ENCODE measurements at regions not wholly inside any gene's neighbourhood (a gene's known extent, or its start where the extent isn't known, plus 50 kb on each side); places are given as distances from the start of the nearest gene placed in this dataset.

DNA sequence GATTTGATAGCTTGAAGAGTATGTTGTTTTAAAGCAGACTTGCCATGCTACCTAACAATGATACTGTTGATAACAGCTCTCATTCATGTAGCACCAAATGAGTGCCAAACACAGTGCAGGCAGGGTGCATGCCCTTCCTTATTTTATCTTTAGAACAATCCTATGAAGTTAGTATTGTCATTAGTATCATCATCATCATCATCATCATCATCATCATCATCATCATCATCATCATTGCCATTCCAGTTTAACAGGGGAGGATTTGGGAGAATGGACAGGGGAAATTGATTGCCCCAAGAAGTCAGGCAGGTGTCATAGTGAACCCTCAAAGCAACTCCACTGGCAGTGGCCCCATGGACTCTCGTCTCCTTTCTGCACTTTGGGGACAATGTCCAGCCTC lies 734.9 kb downstream of the VRK1 start:
- DNase-seq (ENCODE audit: low spot score) (no peak), ATAC-seq (no peak)
- Mint-ChIP-seq H3K9me3 (no peaks in the 10 kb centered on the region), H3K4me1 (ENCODE audit: low read depth in 2 of 2) (peaks cover 7 to 12% of the 10 kb centered on the region in 2 donors), H3K36me3 (no peaks in the 10 kb centered on the region), H3K27me3 (peaks cover 0 to 13% of the 10 kb centered on the region in 2 donors), H3K4me3 (no peak overlapping the region), H3K27ac (no peak overlapping the region)

DNA sequence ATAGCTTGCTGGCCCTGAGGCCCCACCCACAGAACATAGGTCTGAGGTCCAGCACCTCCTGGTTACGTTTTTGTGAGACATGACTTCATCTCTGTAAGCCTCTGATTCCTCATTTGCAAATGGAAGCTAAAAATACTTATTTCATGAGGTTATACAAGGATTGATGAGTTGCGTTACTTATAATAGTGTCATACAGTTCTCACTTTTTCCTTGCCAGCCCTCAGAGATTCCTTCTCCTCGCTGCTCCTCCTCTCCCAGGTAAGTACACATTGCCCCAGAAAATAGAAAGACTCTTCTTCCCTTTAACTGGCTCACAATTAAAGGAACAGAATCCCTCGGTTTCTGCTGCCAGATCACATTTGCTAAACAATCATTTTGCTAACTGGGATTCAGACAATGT lies 739.2 kb downstream of the VRK1 start:
- DNase-seq (ENCODE audit: low spot score) (no peak), ATAC-seq (no peak)
- Mint-ChIP-seq H3K4me1 (ENCODE audit: low read depth in 2 of 2) (peaks cover 17 to 18% of the 10 kb centered on the region in 2 donors), H3K4me3 (no peak overlapping the region), H3K36me3 (no peaks in the 10 kb centered on the region), H3K27ac (no peak overlapping the region), H3K27me3 (peaks cover 0 to 7% of the 10 kb centered on the region in 2 donors), H3K9me3 (no peaks in the 10 kb centered on the region)

GRCh38 chr14:97538749-97539410 lies 741.7 kb downstream of the VRK1 start:
- Mint-ChIP-seq H3K27me3 (peaks cover 0 to 3% of the 10 kb centered on the region in 2 donors), H3K4me3 (no peak overlapping the region), H3K9me3 (no peaks in the 10 kb centered on the region), H3K27ac (peak overlapping the region; percentile 0 to 2), H3K36me3 (no peaks in the 10 kb centered on the region), H3K4me1 (ENCODE audit: low read depth in 2 of 2) (peaks cover 21 to 27% of the 10 kb centered on the region in 2 donors)
- DNase-seq (ENCODE audit: low spot score), result no peak
- no peak for ATAC-seq

DNA sequence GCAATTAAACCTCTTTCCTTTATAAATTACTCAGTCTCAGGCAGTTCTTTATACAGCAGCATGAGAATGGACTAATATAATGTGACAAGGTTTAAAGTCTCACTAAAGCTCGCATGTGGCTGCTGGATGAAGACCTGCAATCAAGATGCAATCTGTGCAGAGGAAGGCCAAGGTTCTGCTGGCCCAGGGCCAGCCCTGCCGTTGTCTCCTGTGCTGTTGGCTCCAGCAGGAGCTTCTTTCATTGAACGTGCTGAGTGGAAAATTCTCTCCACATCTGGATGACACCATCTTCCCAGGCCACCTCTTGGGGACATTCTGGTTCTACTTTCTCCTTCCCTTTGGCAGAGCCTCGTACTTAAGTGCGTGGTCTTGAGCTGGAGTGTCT lies 742.2 kb downstream of the VRK1 start:
- Mint-ChIP-seq H3K9me3 (no peaks in the 10 kb centered on the region), H3K27me3 (peaks cover 0 to 3% of the 10 kb centered on the region in 2 donors), H3K27ac (peak overlapping the region; percentile 0 to 2), H3K4me3 (no peak overlapping the region), H3K36me3 (no peaks in the 10 kb centered on the region), H3K4me1 (ENCODE audit: low read depth in 2 of 2) (peaks cover 26 to 32% of the 10 kb centered on the region in 2 donors)
- ATAC-seq (no peak), DNase-seq (ENCODE audit: low spot score) (no peak)

- H3K36me3 Mint-ChIP-seq, result no peaks in the 10 kb centered on the region
- no peaks in the 10 kb centered on the region for H3K9me3 Mint-ChIP-seq
- peaks cover 28 to 33% of the 10 kb centered on the region in 2 donors for H3K4me1 Mint-ChIP-seq (ENCODE audit: low read depth in 2 of 2)
- H3K4me3 Mint-ChIP-seq, result no peak overlapping the region
- no peak for ATAC-seq
- H3K27ac Mint-ChIP-seq, result peak overlapping the region in 1 of 2 donors; percentile 2
- no peak for DNase-seq (ENCODE audit: low spot score)
- H3K27me3 Mint-ChIP-seq, result peaks cover 0 to 3% of the 10 kb centered on the region in 2 donors
Measured at GRCh38 chr14:97539884-97540283, 742.7 kb downstream of the VRK1 start.

- Mint-ChIP-seq H3K4me1 (ENCODE audit: low read depth in 2 of 2) (peaks cover 21 to 29% of the 10 kb centered on the region in 2 donors), H3K9me3 (no peaks in the 10 kb centered on the region), H3K27me3 (peaks cover 0 to 3% of the 10 kb centered on the region in 2 donors), H3K36me3 (no peaks in the 10 kb centered on the region), H3K27ac (peak overlapping the region; percentile 26 to 34), H3K4me3 (no peak overlapping the region)
- DNase-seq (ENCODE audit: low spot score) (no peak), ATAC-seq (no peak)
Measured at GRCh38 chr14:97543221-97543620, 746.0 kb downstream of the VRK1 start.

DNA sequence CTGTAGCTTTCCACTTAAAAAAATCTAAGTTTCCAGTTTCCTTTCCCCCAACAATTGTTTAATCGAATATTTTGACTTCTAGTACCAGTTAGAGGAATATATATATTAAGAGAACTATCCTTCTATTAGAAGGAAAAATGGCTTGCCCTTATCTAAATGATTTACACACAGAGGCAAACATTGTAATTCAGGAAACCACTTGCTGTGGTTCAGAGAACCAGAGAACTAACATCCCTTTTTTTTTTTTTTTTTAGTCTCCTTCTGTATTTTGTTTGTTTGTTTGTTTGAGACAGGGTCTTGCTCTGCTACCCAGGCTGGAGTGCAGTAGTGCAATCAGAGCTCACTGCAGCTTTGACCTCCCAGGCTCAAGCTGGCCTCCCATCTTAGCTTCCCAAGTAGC lies 746.6 kb downstream of the VRK1 start:
- Mint-ChIP-seq H3K27ac (peak overlapping the region; percentile 26 to 34), H3K27me3 (peaks cover 0 to 3% of the 10 kb centered on the region in 2 donors), H3K36me3 (no peaks in the 10 kb centered on the region), H3K4me1 (ENCODE audit: low read depth in 2 of 2) (peaks cover 15 to 24% of the 10 kb centered on the region in 2 donors), H3K4me3 (peak overlapping the region; percentile 6), H3K9me3 (no peaks in the 10 kb centered on the region)
- DNase-seq (ENCODE audit: low spot score), result no peak
- no peak for ATAC-seq

GRCh38 chr14:97544571-97544970 lies 747.4 kb downstream of the VRK1 start:
- H3K27ac Mint-ChIP-seq, result peak overlapping the region in 1 of 2 donors; percentile 26

DNA sequence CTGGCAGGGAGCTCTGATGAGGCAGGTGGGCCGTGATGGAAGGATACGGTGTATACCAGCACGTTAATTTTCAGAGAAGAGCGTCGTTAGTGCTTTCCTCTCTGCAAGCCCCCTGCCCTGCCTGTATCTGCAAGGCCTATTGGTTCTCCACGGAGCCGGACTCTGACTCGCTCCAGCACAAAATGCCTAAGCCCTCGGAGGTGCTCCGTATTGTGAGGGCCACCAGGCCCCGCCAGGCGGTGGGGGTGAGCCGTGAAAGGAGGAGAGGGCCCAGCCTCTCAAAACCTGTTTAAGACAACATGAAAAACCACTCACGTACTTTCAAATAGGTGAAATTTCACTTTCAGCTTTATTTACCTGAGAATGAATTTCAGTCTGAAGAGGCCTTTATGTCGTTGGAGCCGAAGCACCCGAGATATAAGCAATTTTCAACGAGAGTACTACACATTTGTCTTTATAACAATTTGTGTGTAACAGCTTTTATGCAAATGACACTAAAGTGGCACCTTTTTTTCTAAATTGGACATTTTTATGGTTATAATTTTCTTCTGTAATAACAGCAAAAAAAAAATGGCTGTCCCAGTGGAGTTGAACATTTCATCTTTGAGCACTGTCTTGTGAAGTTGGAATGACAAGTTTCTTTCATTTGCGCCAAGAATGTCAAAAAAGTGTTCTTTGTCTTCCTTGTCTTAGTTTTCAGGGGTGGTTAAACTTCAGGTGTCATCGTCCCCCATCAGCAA lies 749.5 kb downstream of the VRK1 start:
- H3K27me3 Mint-ChIP-seq, result no peaks in the 10 kb centered on the region
- H3K27ac Mint-ChIP-seq, result no peak overlapping the region
- DNase-seq (ENCODE audit: low spot score) (no peak), ATAC-seq (no peak)
- peaks cover 15% of the 10 kb centered on the region in 2 donors for H3K4me1 Mint-ChIP-seq (ENCODE audit: low read depth in 2 of 2)
- no peaks in the 10 kb centered on the region for H3K36me3 Mint-ChIP-seq
- H3K9me3 Mint-ChIP-seq, result no peaks in the 10 kb centered on the region
- H3K4me3 Mint-ChIP-seq, result no peak overlapping the region

More at GRCh38 chr14:97544571-97544970, 747.4 kb downstream of the VRK1 start:
- H3K36me3 Mint-ChIP-seq, result no peaks in the 10 kb centered on the region
- H3K9me3 Mint-ChIP-seq, result no peaks in the 10 kb centered on the region
- ATAC-seq (no peak), DNase-seq (ENCODE audit: low spot score) (no peak)
- peak overlapping the region; percentile 6 for H3K4me3 Mint-ChIP-seq
- H3K27me3 Mint-ChIP-seq, result peaks cover 0 to 3% of the 10 kb centered on the region in 2 donors
- H3K4me1 Mint-ChIP-seq (ENCODE audit: low read depth in 2 of 2), result peaks cover 15 to 19% of the 10 kb centered on the region in 2 donors

- Mint-ChIP-seq H3K9me3 (no peaks in the 10 kb centered on the region), H3K36me3 (no peaks in the 10 kb centered on the region), H3K27me3 (peaks cover 0 to 6% of the 10 kb centered on the region in 2 donors), H3K27ac (no peak overlapping the region), H3K4me3 (no peak overlapping the region), H3K4me1 (ENCODE audit: low read depth in 2 of 2) (no peaks in the 10 kb centered on the region)
- ATAC-seq (no peak), DNase-seq (ENCODE audit: low spot score) (no peak)
Measured at GRCh38 chr14:97550463-97550862, 753.3 kb downstream of the VRK1 start.

- no peak for DNase-seq (ENCODE audit: low spot score)
- peaks cover 0 to 15% of the 10 kb centered on the region in 2 donors for H3K27me3 Mint-ChIP-seq
- no peaks in the 10 kb centered on the region for H3K4me1 Mint-ChIP-seq (ENCODE audit: low read depth in 2 of 2)
- H3K27ac Mint-ChIP-seq, result no peak overlapping the region
- ATAC-seq, result no peak
- H3K9me3 Mint-ChIP-seq, result peaks cover 4% of the 10 kb centered on the region
- H3K36me3 Mint-ChIP-seq, result peaks cover 7% of the 10 kb centered on the region
- no peak overlapping the region for H3K4me3 Mint-ChIP-seq
Measured at GRCh38 chr14:97554597-97554996, 757.4 kb downstream of the VRK1 start.

DNA sequence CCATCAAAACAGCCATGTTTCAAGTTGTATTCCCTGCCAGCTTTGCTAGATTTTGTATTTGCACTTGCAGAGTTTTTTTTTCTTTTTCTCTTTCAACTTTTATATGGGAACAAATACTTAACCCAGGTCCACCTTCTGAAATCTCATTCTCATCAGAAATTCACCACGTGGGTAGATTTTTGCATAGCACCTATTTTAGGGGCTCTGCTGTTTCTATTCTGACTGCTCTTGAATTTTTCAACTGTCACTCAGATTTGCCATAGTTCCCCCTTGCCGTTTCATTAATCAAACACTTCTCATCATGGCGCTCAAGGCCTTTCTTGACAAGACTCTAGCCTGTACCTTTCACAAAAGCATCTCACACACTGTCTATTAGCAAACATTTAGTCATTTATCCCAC lies 767.2 kb downstream of the VRK1 start:
- Mint-ChIP-seq H3K36me3 (peaks cover 7% of the 10 kb centered on the region), H3K4me1 (ENCODE audit: low read depth in 2 of 2) (peaks cover 3 to 7% of the 10 kb centered on the region in 2 donors)
- no peak for ATAC-seq

GRCh38 chr14:97571201-97571600 lies 774.0 kb downstream of the VRK1 start:
- peaks cover 7% of the 10 kb centered on the region for H3K36me3 Mint-ChIP-seq
- no peak overlapping the region for H3K4me3 Mint-ChIP-seq
- DNase-seq (ENCODE audit: low spot score) (no peak), ATAC-seq (no peak)
- H3K4me1 Mint-ChIP-seq (ENCODE audit: low read depth in 2 of 2), result peaks cover 11 to 12% of the 10 kb centered on the region in 2 donors
- peaks cover 5% of the 10 kb centered on the region for H3K9me3 Mint-ChIP-seq
- H3K27ac Mint-ChIP-seq, result no peak overlapping the region
- peaks cover 0 to 12% of the 10 kb centered on the region in 2 donors for H3K27me3 Mint-ChIP-seq

More for the DNA sequence above, 767.2 kb downstream of the VRK1 start:
- Mint-ChIP-seq H3K9me3 (peaks cover 14% of the 10 kb centered on the region), H3K4me3 (no peak overlapping the region), H3K27ac (no peak overlapping the region), H3K27me3 (peaks cover 5 to 9% of the 10 kb centered on the region in 2 donors)
- DNase-seq (ENCODE audit: low spot score), result no peak

- Mint-ChIP-seq H3K9me3 (peaks cover 5% of the 10 kb centered on the region), H3K4me3 (no peak overlapping the region), H3K4me1 (ENCODE audit: low read depth in 2 of 2) (peaks cover 11 to 12% of the 10 kb centered on the region in 2 donors), H3K27ac (no peak overlapping the region), H3K27me3 (peaks cover 0 to 12% of the 10 kb centered on the region in 2 donors), H3K36me3 (peaks cover 7% of the 10 kb centered on the region)
- no peak for ATAC-seq
- DNase-seq (ENCODE audit: low spot score), result no peak
Measured at GRCh38 chr14:97571866-97572555, 774.8 kb downstream of the VRK1 start.

Measured in natural killer cell treated with Interleukin-12 subunit alpha and Interleukin-12 subunit beta and Interleukin-15 and Interleukin-18, amount 100 ng/mL, for 72 hours (primary cell).